IMR-90 (cell line): ENCODE measurements at regions not wholly inside any gene's neighbourhood (a gene's known extent, or its start where the extent isn't known, plus 50 kb on each side); places are given as distances from the start of the nearest gene placed in this dataset.

Experiments used
- ATAC-seq: fragments of 200-7000 bp; cut with Tn5 transposase; 2 replicates; pipeline ENCODE4 v1.9.1; 2020; ENCODE audit warnings: low read depth, mild to moderate bottlenecking, moderate library complexity
- BruUV-seq: library from RNA; stranded (reverse); fragments of 400-500 nt; replicated peaks from 2 replicates; lab custom pipeline; 2021; lab: Mats Ljungman, UMichigan
- CTCF ChIA-PET: fragments of 300-600 bp; formaldehyde crosslinking; extraction: SDS; loops from one replicate; lab custom pipeline; 2021; ENCODE audit warnings: antibody characterized with exemption; lab: Yijun Ruan, JAX
- POLR2A ChIA-PET: fragments of 300-600 bp; sonication (Branson Sonifier 250); formaldehyde crosslinking; loops from one replicate; lab custom pipeline; 2022; ENCODE audit warnings: antibody characterized with exemption; ENCODE audit not compliant: unreplicated experiment; lab: Charles Lee
- DNase-seq: peaks from one replicate; pipeline ENCODE4 v3.0.0; 2013
- H2AFZ ChIP-seq: replicated peaks from 2 replicates; pipeline ENCODE3; 2013; ENCODE audit warnings: low read length, mild to moderate bottlenecking; ENCODE audit not compliant: poor library complexity
- H2AK5ac ChIP-seq: 2 replicates; pipeline ENCODE4 v1.6.1; 2013; ENCODE audit warnings: low read depth, low read length, inconsistent platforms
- H2AK9ac ChIP-seq: replicated peaks from 2 replicates; pipeline ENCODE3; 2013; ENCODE audit warnings: mild to moderate bottlenecking, low read depth, low read length, moderate library complexity; ENCODE audit not compliant: poor library complexity
- H2BK120ac ChIP-seq: 2 replicates; pipeline ENCODE4 v1.6.1; 2013; ENCODE audit warnings: low read depth, low read length, inconsistent platforms
- H2BK15ac ChIP-seq: 3 replicates; pipeline ENCODE4 v1.6.1; 2013; ENCODE audit warnings: low read depth, low read length, inconsistent platforms
- H2BK20ac ChIP-seq: 2 replicates; pipeline ENCODE4 v1.6.1; 2013; ENCODE audit warnings: low read depth, mild to moderate bottlenecking, inconsistent platforms, low read length, moderate library complexity
- H2BK5ac ChIP-seq: 2 replicates; pipeline ENCODE4 v1.6.1; 2013; ENCODE audit warnings: mild to moderate bottlenecking, low read depth, low read length, inconsistent platforms; ENCODE audit not compliant: poor library complexity, severe bottlenecking
- H3K14ac ChIP-seq: replicated peaks from 2 replicates; pipeline ENCODE4 v1.6.1; 2013; ENCODE audit warnings: low read depth, low read length, inconsistent platforms
- H3K18ac ChIP-seq: 2 replicates; pipeline ENCODE4 v1.6.1; 2013; ENCODE audit warnings: low read depth, low read length, control low read depth
- H3K23ac ChIP-seq: 2 replicates; pipeline ENCODE4 v1.6.1; 2013; ENCODE audit warnings: low read depth, low read length, inconsistent platforms
- H3K27ac ChIP-seq: 2 replicates; pipeline ENCODE4 v1.5.1; 2013; ENCODE audit warnings: mild to moderate bottlenecking, control low read depth, low read length; ENCODE audit not compliant: insufficient read depth
- H3K27me3 ChIP-seq: 2 replicates; pipeline ENCODE4 v1.6.1; 2013; ENCODE audit warnings: low read length; ENCODE audit not compliant: control insufficient read depth, insufficient read depth
- H3K36me3 ChIP-seq: 2 replicates; pipeline ENCODE4 v1.6.1; 2013; ENCODE audit warnings: low read length, mixed read lengths; ENCODE audit not compliant: control insufficient read depth, insufficient read depth
- H3K4ac ChIP-seq: 2 replicates; pipeline ENCODE4 v1.6.1; 2013; ENCODE audit warnings: low read depth, low read length, inconsistent platforms
- H3K4me1 ChIP-seq: 2 replicates; pipeline ENCODE4 v1.6.1; 2013; ENCODE audit warnings: low read length, mixed read lengths; ENCODE audit not compliant: control insufficient read depth, insufficient read depth
- H3K4me2 ChIP-seq: 2 replicates; pipeline ENCODE4 v1.6.1; 2013; ENCODE audit warnings: low read depth, mild to moderate bottlenecking, control low read depth, low read length, moderate library complexity
- H3K4me3 ChIP-seq: 2 replicates; pipeline ENCODE4 v1.5.1; 2013; ENCODE audit warnings: low read depth, mild to moderate bottlenecking, control low read depth, low read length, moderate library complexity; ENCODE audit not compliant: insufficient read depth
- H3K56ac ChIP-seq: 2 replicates; pipeline ENCODE4 v1.6.1; 2013; ENCODE audit warnings: low read length, inconsistent platforms; ENCODE audit not compliant: insufficient read depth; ENCODE audit errors: extremely low read depth
- H3K79me1 ChIP-seq, 2 experiments: 2 replicates each; pipeline ENCODE4 v1.6.1; 2013; ENCODE audit warnings: low read length in 2 of 2, inconsistent platforms in 1 of 2, low read depth in 1 of 2
- H3K9ac ChIP-seq: 2 replicates; pipeline ENCODE4 v1.6.1; 2013; ENCODE audit warnings: low read depth, low read length, control low read depth
- H3K9me1 ChIP-seq: 2 replicates; pipeline ENCODE4 v1.6.1; 2013; ENCODE audit warnings: low read length, inconsistent platforms; ENCODE audit not compliant: insufficient read depth
- H3K9me3 ChIP-seq: 2 replicates; pipeline ENCODE4 v1.6.1; 2013; ENCODE audit warnings: low read length; ENCODE audit not compliant: control insufficient read depth, insufficient read depth
- H4K20me1 ChIP-seq: 2 replicates; pipeline ENCODE4 v1.6.1; 2013; ENCODE audit warnings: low read length, inconsistent platforms; ENCODE audit not compliant: insufficient read depth
- H4K5ac ChIP-seq: 2 replicates; pipeline ENCODE4 v1.6.1; 2013; ENCODE audit warnings: mild to moderate bottlenecking, low read depth, low read length, control low read depth
- H4K8ac ChIP-seq, 2 experiments: 2 replicates each; pipeline ENCODE4 v1.6.1; 2013; ENCODE audit warnings: low read depth in 2 of 2, low read length in 2 of 2, control low read depth in 1 of 2, inconsistent platforms in 1 of 2
- H4K91ac ChIP-seq: 2 replicates; pipeline ENCODE4 v1.6.1; 2013; ENCODE audit warnings: low read depth, low read length, inconsistent platforms; ENCODE audit not compliant: insufficient read depth
- BHLHE40 ChIP-seq: fragments of 150-350 bp; IDR thresholded peaks from 2 replicates; pipeline ENCODE4 v1.6.1; 2016; ENCODE audit warnings: mild to moderate bottlenecking, low read depth, low read length
- CEBPB ChIP-seq: IDR thresholded peaks from 2 replicates; pipeline ENCODE4 v1.6.1; 2012; ENCODE audit warnings: low read depth, low read length, improper control_type of control experiment
- CHD1 ChIP-seq: IDR thresholded peaks from 2 replicates; pipeline ENCODE4 v1.6.1; 2012; ENCODE audit warnings: low read depth, low read length, improper control_type of control experiment
- FOS ChIP-seq: fragments of 150-350 bp; IDR thresholded peaks from 2 replicates; pipeline ENCODE4 v1.6.1; 2016; ENCODE audit warnings: low read depth, low read length
- MAFK ChIP-seq: IDR thresholded peaks from 2 replicates; pipeline ENCODE4 v1.6.1; 2012; ENCODE audit warnings: low read depth, low read length, improper control_type of control experiment
- MAZ ChIP-seq: IDR thresholded peaks from 2 replicates; pipeline ENCODE4 v1.6.1; 2012; ENCODE audit warnings: low read depth, mild to moderate bottlenecking, low read length, improper control_type of control experiment, moderate library complexity, borderline replicate concordance
- MXI1 ChIP-seq: IDR thresholded peaks from 2 replicates; pipeline ENCODE4 v1.6.1; 2012; ENCODE audit warnings: low read depth, mild to moderate bottlenecking, low read length, moderate library complexity, borderline replicate concordance
- NFE2L2 ChIP-seq: fragments of 150-350 bp; IDR thresholded peaks from 2 replicates; pipeline ENCODE4 v1.6.1; 2016; ENCODE audit warnings: low read depth, mild to moderate bottlenecking, low read length
- POLR2A ChIP-seq: IDR thresholded peaks from 2 replicates; pipeline ENCODE4 v1.6.1; 2012; ENCODE audit warnings: mild to moderate bottlenecking, low read depth, low read length
- RAD21 ChIP-seq: IDR thresholded peaks from 2 replicates; pipeline ENCODE4 v1.6.1; 2012; ENCODE audit warnings: low read length, improper control_type of control experiment
- RCOR1 ChIP-seq: IDR thresholded peaks from 2 replicates; pipeline ENCODE4 v1.6.1; 2012; ENCODE audit warnings: mild to moderate bottlenecking, low read length, improper control_type of control experiment; ENCODE audit not compliant: insufficient replicate concordance
- RFX5 ChIP-seq: IDR thresholded peaks from 2 replicates; pipeline ENCODE4 v1.8.0; 2012; ENCODE audit warnings: low read depth, mild to moderate bottlenecking, low read length, moderate library complexity
- SMC3 ChIP-seq: fragments of 150-350 bp; IDR thresholded peaks from 2 replicates; pipeline ENCODE4 v1.6.1; 2016; ENCODE audit warnings: low read depth, mild to moderate bottlenecking, antibody characterized with exemption, low read length, moderate library complexity
- WGBS, 2 experiments: methylation state at CpG; one replicate each; pipeline versions ENCODE4 v1.1.5 to v1.1.7; 2013; ENCODE audit warnings: missing lambda C conversion rate in 2 of 2; ENCODE audit not compliant: insufficient read length in 1 of 2; ENCODE audit errors: extremely low coverage in 2 of 2; 5-methylcytosine and 5-hydroxymethylcytosine counted together
- dilution Hi-C: fragments of 300-500 bp; cut with HindIII; formaldehyde crosslinking; loops from one replicate; pipeline ENCODE4 v1.14.3; 2018; ENCODE audit warnings: low sequenced_read_pairs; ENCODE audit not compliant: unreplicated experiment
- in situ Hi-C: fragments of 300-500 bp; cut with MboI; formaldehyde crosslinking; loops from 3 replicates; pipeline ENCODE4 v1.14.3; 2019; ENCODE audit warnings: low sequenced_read_pairs, inconsistent platforms, mixed read lengths
- intact Hi-C: fragments of 100-400 bp; cut with micrococcal nuclease; formaldehyde crosslinking; loops from 2 replicates; pipeline ENCODE4 v1.10.0; 2022
- TF ChIP-seq, protein P1 (sequence below): conservative IDR thresholded peaks from 2 replicates; pipeline ENCODE4 v1.5.1; 2012; ENCODE audit warnings: mild to moderate bottlenecking, low read depth, low read length, improper control_type of control experiment
- TF ChIP-seq, protein P2 (sequence below): fragments of 150-350 bp; IDR thresholded peaks from 2 replicates; pipeline ENCODE4 v1.6.1; 2017; ENCODE audit warnings: mild to moderate bottlenecking, antibody characterized with exemption, low read length, low read depth
- TF ChIP-seq, protein P3 (sequence below): fragments of 150-350 bp; IDR thresholded peaks from 2 replicates; pipeline ENCODE4 v1.6.1; 2016; ENCODE audit warnings: low read depth, mild to moderate bottlenecking, low read length, moderate library complexity, borderline replicate concordance

DNA sequence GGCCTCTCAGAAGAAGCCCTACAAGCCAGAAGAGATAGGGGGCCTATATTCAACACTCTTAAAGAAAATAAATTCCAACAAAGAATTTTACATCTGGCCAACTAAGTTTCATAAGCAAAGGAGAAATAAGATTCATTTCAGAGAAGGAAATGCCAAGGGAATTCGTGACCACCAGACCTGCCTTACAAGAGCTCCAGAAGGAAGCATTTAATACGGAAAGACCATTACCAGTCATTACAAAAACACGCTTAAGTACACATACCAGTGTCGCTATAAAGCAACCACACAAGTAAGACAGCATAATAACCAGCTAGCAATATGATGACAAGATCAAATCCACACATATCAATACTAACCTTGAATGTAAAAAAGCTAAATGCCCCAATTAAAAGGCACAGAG lies 704.9 kb upstream of the CHRM3 start:
- H2BK5ac ChIP-seq, result no peak overlapping the region
- intact Hi-C loops (no loop called here), in situ Hi-C loops (no loop called here), dilution Hi-C loops (no loop called here)
- H3K9me3 ChIP-seq, result no peaks in the 10 kb centered on the region
- H3K4me3 ChIP-seq, result no peak overlapping the region
- H2AK5ac ChIP-seq, result no peak overlapping the region
- no peak overlapping the region for H2BK20ac ChIP-seq
- H4K20me1 ChIP-seq, result no peaks in the 10 kb centered on the region
- no peaks in the 10 kb centered on the region for H3K36me3 ChIP-seq
- H3K27ac ChIP-seq, result no peak overlapping the region
- H3K4me1 ChIP-seq, result no peaks in the 10 kb centered on the region
- peak overlapping the region; percentile 12; the same call in 1 of the 2 replicates for H3K18ac ChIP-seq
- H4K5ac ChIP-seq, result no peak overlapping the region
- no peak overlapping the region for H3K9ac ChIP-seq
- 100% methylated on average over 2 of the region's 4 CpGs; no CpG with 5 or more reads in 1 of the 2 experiments for WGBS, 2 experiments
- H3K4ac ChIP-seq, result no peak overlapping the region
- no peak overlapping the region; the same call in 1 of the 2 replicates for H2BK120ac ChIP-seq
- BruUV-seq, result no TSS peak
- no peaks in the 10 kb centered on the region for H3K27me3 ChIP-seq
- no peak overlapping the region for H3K56ac ChIP-seq
- no peak overlapping the region for H2AK9ac ChIP-seq
- H3K14ac ChIP-seq, result no peak overlapping the region
- no peak overlapping the region for H4K8ac ChIP-seq
- H4K91ac ChIP-seq, result no peak overlapping the region
- DNase-seq, result peak; percentile 5
- ChIA-PET POLR2A (no interaction called here), CTCF (no interaction called here)
- TF ChIP-seq FOS (no peak), CEBPB (no peak), MAZ (no peak), RAD21 (no peak), CHD1 (no peak), POLR2A (no peak), MXI1 (no peak), MAFK (no peak), RFX5 (no peak), BHLHE40 (no peak), RCOR1 (no peak), NFE2L2 (no peak), SMC3 (no peak)
- TF ChIP-seq, protein P1, sequence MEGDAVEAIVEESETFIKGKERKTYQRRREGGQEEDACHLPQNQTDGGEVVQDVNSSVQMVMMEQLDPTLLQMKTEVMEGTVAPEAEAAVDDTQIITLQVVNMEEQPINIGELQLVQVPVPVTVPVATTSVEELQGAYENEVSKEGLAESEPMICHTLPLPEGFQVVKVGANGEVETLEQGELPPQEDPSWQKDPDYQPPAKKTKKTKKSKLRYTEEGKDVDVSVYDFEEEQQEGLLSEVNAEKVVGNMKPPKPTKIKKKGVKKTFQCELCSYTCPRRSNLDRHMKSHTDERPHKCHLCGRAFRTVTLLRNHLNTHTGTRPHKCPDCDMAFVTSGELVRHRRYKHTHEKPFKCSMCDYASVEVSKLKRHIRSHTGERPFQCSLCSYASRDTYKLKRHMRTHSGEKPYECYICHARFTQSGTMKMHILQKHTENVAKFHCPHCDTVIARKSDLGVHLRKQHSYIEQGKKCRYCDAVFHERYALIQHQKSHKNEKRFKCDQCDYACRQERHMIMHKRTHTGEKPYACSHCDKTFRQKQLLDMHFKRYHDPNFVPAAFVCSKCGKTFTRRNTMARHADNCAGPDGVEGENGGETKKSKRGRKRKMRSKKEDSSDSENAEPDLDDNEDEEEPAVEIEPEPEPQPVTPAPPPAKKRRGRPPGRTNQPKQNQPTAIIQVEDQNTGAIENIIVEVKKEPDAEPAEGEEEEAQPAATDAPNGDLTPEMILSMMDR, result no peak
- TF ChIP-seq, protein P2, sequence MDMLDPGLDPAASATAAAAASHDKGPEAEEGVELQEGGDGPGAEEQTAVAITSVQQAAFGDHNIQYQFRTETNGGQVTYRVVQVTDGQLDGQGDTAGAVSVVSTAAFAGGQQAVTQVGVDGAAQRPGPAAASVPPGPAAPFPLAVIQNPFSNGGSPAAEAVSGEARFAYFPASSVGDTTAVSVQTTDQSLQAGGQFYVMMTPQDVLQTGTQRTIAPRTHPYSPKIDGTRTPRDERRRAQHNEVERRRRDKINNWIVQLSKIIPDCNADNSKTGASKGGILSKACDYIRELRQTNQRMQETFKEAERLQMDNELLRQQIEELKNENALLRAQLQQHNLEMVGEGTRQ, result no peak
- TF ChIP-seq, protein P3, sequence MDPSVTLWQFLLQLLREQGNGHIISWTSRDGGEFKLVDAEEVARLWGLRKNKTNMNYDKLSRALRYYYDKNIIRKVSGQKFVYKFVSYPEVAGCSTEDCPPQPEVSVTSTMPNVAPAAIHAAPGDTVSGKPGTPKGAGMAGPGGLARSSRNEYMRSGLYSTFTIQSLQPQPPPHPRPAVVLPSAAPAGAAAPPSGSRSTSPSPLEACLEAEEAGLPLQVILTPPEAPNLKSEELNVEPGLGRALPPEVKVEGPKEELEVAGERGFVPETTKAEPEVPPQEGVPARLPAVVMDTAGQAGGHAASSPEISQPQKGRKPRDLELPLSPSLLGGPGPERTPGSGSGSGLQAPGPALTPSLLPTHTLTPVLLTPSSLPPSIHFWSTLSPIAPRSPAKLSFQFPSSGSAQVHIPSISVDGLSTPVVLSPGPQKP, result no peak
- H3K4me2 ChIP-seq, result no peak overlapping the region
- H3K9me1 ChIP-seq, result no peaks in the 10 kb centered on the region
- no peaks in the 10 kb centered on the region for H3K79me1 ChIP-seq
- no peak overlapping the region for H3K23ac ChIP-seq
- no peak overlapping the region for H2AFZ ChIP-seq
- ATAC-seq, result no peak
- no peak overlapping the region for H2BK15ac ChIP-seq
